Ovary (tissue), 3 donors: ENCODE measurements at regions not wholly inside any gene's neighbourhood (a gene's known extent, or its start where the extent isn't known, plus 50 kb on each side); places are given as distances from the start of the nearest gene placed in this dataset.

Source experiments
- POLR2A ChIP-seq: fragments of 450-650 bp; IDR thresholded peaks from one replicate; pipeline ENCODE4 v1.6.1; 2017; ENCODE audit warnings: antibody characterized with exemption, mild to moderate bottlenecking, moderate library complexity
- TF ChIP-seq, protein P1 (sequence below), 3 donors: fragments of 450-650 bp in 2 of 3; fragments of 200-600 bp in 1 of 3; IDR thresholded peaks; one replicate each; pipeline versions ENCODE4 v1.5.1 to v1.8.0; 2016 to 2022; ENCODE audit warnings: antibody characterized with exemption in 3 of 3, mild to moderate bottlenecking in 1 of 3
- donor health status: DM: no; HTN: no; CAD: no.

DNA sequence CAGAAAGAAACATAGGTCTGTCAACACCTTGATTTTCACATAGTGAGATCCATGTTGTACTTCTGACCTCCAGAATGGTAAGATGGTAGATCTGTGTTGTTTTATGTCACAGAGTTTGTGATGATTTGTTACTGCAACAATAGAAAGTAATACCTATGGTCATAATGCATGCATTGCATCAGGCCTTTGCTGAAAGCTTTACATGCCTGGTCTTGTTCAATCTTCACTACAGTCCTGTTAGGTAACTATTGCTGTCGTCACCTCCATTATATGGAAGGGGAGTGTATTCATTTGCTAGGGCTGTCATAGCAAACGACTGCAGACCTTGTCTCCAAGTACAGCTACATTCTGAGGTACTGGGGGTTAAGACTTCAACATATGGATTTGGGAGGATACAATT is 243.5 kb downstream of the ANAPC1 start:
- TF ChIP-seq, protein P1, sequence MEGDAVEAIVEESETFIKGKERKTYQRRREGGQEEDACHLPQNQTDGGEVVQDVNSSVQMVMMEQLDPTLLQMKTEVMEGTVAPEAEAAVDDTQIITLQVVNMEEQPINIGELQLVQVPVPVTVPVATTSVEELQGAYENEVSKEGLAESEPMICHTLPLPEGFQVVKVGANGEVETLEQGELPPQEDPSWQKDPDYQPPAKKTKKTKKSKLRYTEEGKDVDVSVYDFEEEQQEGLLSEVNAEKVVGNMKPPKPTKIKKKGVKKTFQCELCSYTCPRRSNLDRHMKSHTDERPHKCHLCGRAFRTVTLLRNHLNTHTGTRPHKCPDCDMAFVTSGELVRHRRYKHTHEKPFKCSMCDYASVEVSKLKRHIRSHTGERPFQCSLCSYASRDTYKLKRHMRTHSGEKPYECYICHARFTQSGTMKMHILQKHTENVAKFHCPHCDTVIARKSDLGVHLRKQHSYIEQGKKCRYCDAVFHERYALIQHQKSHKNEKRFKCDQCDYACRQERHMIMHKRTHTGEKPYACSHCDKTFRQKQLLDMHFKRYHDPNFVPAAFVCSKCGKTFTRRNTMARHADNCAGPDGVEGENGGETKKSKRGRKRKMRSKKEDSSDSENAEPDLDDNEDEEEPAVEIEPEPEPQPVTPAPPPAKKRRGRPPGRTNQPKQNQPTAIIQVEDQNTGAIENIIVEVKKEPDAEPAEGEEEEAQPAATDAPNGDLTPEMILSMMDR (IDR thresholded peaks at IDR 0.05), result no peak
- TF ChIP-seq POLR2A, result no peak
